Lower lobe of right lung (tissue), 2 donors: ENCODE measurements at regions not wholly inside any gene's neighbourhood (a gene's known extent, or its start where the extent isn't known, plus 50 kb on each side); places are given as distances from the start of the nearest gene placed in this dataset.

ENCODE experiments used
- ATAC-seq, 2 donors: fragments of 200-7000 bp; cut with Tn5 transposase; one replicate each; pipeline ENCODE4 v1.9.1; 2020 to 2022; ENCODE audit warnings: mild to moderate bottlenecking in 2 of 2, moderate library complexity in 2 of 2
- DNase-seq: peaks from one replicate; pipeline ENCODE4 v3.0.0-alpha.2; 2020
- H3K27ac ChIP-seq: fragments of 200-600 bp; one replicate; pipeline ENCODE4 v1.8.0; 2022
- H3K27me3 ChIP-seq: fragments of 200-600 bp; one replicate; pipeline ENCODE4 v1.8.0; 2022; ENCODE audit warnings: low read depth
- H3K36me3 ChIP-seq: fragments of 200-600 bp; one replicate; pipeline ENCODE4 v1.8.0; 2022; ENCODE audit warnings: mild to moderate bottlenecking
- H3K4me1 ChIP-seq: fragments of 200-600 bp; one replicate; pipeline ENCODE4 v1.8.0; 2022
- H3K4me3 ChIP-seq: fragments of 200-600 bp; one replicate; pipeline ENCODE4 v1.8.0; 2022; ENCODE audit warnings: mild to moderate bottlenecking
- H3K9me3 ChIP-seq: fragments of 200-600 bp; one replicate; pipeline ENCODE4 v1.8.0; 2022
- CTCF ChIP-seq: fragments of 200-600 bp; IDR thresholded peaks from one replicate; pipeline ENCODE4 v1.8.0; 2022; ENCODE audit warnings: antibody characterized with exemption, mild to moderate bottlenecking
- intact Hi-C: fragments of 100-400 bp; cut with DNase I; formaldehyde crosslinking; loops from one replicate; pipeline ENCODE4 v1.11.0; 2022
- donor health status: DM: no; HTN: yes; CAD: no; lungs with severe emphysema.

- no peaks in the 10 kb centered on the region for H3K4me1 ChIP-seq
- no peak overlapping the region for H3K4me3 ChIP-seq
- H3K9me3 ChIP-seq, result no peaks in the 10 kb centered on the region
- no peak for ATAC-seq
- H3K36me3 ChIP-seq, result no peaks in the 10 kb centered on the region
- intact Hi-C loops, result no loop called here
- no peaks in the 10 kb centered on the region for H3K27me3 ChIP-seq
- no peak for DNase-seq
- TF ChIP-seq CTCF, result no peak
- H3K27ac ChIP-seq, result no peak overlapping the region
These were observed 74.3 kb downstream of the ETS2 start for GRCh38 chr21:38879912-38880576.

- intact Hi-C loops, result no loop called here
- no peak for TF ChIP-seq CTCF
- Histone ChIP-seq H3K27ac (no peak overlapping the region), H3K27me3 (no peaks in the 10 kb centered on the region), H3K4me1 (no peaks in the 10 kb centered on the region), H3K4me3 (no peak overlapping the region), H3K36me3 (no peaks in the 10 kb centered on the region), H3K9me3 (no peaks in the 10 kb centered on the region)
- ATAC-seq (no peak), DNase-seq (no peak)
These were observed 72.8 kb downstream of the ETS2 start for GRCh38 chr21:38878379-38879179.

GRCh38 chr21:38875694-38876492 lies 70.2 kb downstream of the ETS2 start:
- intact Hi-C loops, result no loop called here
- Histone ChIP-seq H3K9me3 (no peaks in the 10 kb centered on the region), H3K27me3 (no peaks in the 10 kb centered on the region), H3K4me3 (no peak overlapping the region), H3K4me1 (no peaks in the 10 kb centered on the region), H3K27ac (no peak overlapping the region), H3K36me3 (no peaks in the 10 kb centered on the region)
- no peak for ATAC-seq
- no peak for DNase-seq
- no peak for TF ChIP-seq CTCF
